H1 (cell line): ENCODE measurements at regions not wholly inside any gene's neighbourhood (a gene's known extent, or its start where the extent isn't known, plus 50 kb on each side); places are given as distances from the start of the nearest gene placed in this dataset.

Experiments
- CTCF ChIA-PET: fragments of 300-600 bp; sonication (Branson Sonifier 250); formaldehyde crosslinking; loops from one replicate; lab custom pipeline; 2021; ENCODE audit not compliant: partially characterized antibody; lab: Charles Lee
- POLR2A ChIA-PET: fragments of 300-600 bp; sonication (Branson Sonifier 250); formaldehyde crosslinking; loops from one replicate; lab custom pipeline; 2021; ENCODE audit warnings: inconsistent platforms; ENCODE audit not compliant: partially characterized antibody; lab: Charles Lee
- DNase-seq, 2 experiments: peaks; one replicate each; pipeline versions ENCODE4 v3.0.0 to v3.0.0-alpha.2; 2010 to 2022; ENCODE audit warnings: low spot score in 2 of 2, low read depth in 1 of 2, mixed read lengths in 1 of 2
- FAIRE-seq: peaks from 2 replicates; lab custom pipeline; 2011; peaks lifted over from hg19 to GRCh38; lab: Jason Lieb, UNC
- H2AFZ ChIP-seq: 2 replicates; pipeline ENCODE4 v1.8.1; 2012; ENCODE audit warnings: low read length, inconsistent platforms
- H2AK5ac ChIP-seq: 2 replicates; pipeline ENCODE4 v1.6.1; 2013; ENCODE audit warnings: low read depth, low read length
- H2BK120ac ChIP-seq: replicated peaks from 2 replicates; pipeline ENCODE3; 2013; ENCODE audit warnings: low read depth, low read length, inconsistent platforms
- H2BK12ac ChIP-seq: 2 replicates; pipeline ENCODE4 v1.6.1; 2013; ENCODE audit warnings: low read depth, low read length
- H2BK15ac ChIP-seq: 2 replicates; pipeline ENCODE4 v1.6.1; 2013; ENCODE audit warnings: low read length
- H2BK20ac ChIP-seq: 2 replicates; pipeline ENCODE4 v1.6.1; 2013; ENCODE audit warnings: low read length
- H2BK5ac ChIP-seq: 2 replicates; pipeline ENCODE4 v1.6.1; 2013; ENCODE audit warnings: low read depth, low read length
- H3K14ac ChIP-seq: 2 replicates; pipeline ENCODE4 v1.6.1; 2013; ENCODE audit warnings: inconsistent platforms; ENCODE audit not compliant: insufficient read length
- H3K18ac ChIP-seq: 2 replicates; pipeline ENCODE4 v1.6.1; 2013; ENCODE audit warnings: low read length; ENCODE audit errors: extremely low read depth
- H3K23ac ChIP-seq: 2 replicates; pipeline ENCODE4 v1.6.1; 2013; ENCODE audit warnings: inconsistent platforms; ENCODE audit not compliant: insufficient read length
- H3K23me2 ChIP-seq: 2 replicates; pipeline ENCODE4 v1.6.1; 2013; ENCODE audit warnings: low read depth, low read length
- H3K27ac ChIP-seq: 2 replicates; pipeline ENCODE4 v1.6.1; 2011; ENCODE audit warnings: low read depth, low read length, inconsistent platforms
- H3K27me3 ChIP-seq, 4 experiments: replicated peaks in 1 of 4; 1 replicate in 1 of 4; 2 replicates in 3 of 4; pipeline versions ENCODE4 v1.6.1 to v1.8.1; 2011 to 2013; ENCODE audit warnings: low read length in 3 of 4, mild to moderate bottlenecking in 3 of 4, inconsistent platforms in 2 of 4, mixed read lengths in 2 of 4, moderate library complexity in 1 of 4; ENCODE audit not compliant: control insufficient read depth in 3 of 4, insufficient read depth in 3 of 4; ENCODE audit errors: extremely low read depth in 1 of 4
- H3K36me3 ChIP-seq, 4 experiments: 2 replicates each; pipeline versions ENCODE4 v1.6.1 to v1.8.1; 2011 to 2013; ENCODE audit warnings: mild to moderate bottlenecking in 4 of 4, low read length in 3 of 4, moderate library complexity in 2 of 4, control low read depth in 1 of 4, inconsistent platforms in 1 of 4; ENCODE audit not compliant: insufficient read depth in 4 of 4, control insufficient read depth in 2 of 4
- H3K4ac ChIP-seq: replicated peaks from 2 replicates; pipeline ENCODE3; 2013; ENCODE audit warnings: low read length, low read depth, mixed read lengths, inconsistent platforms; ENCODE audit not compliant: insufficient read length
- H3K4me1 ChIP-seq, 4 experiments: replicated peaks in 1 of 4; 1 replicate in 1 of 4; 2 replicates in 3 of 4; pipeline versions ENCODE4 v1.6.1 to v1.8.1; 2011 to 2013; ENCODE audit warnings: low read length in 3 of 4, inconsistent platforms in 2 of 4, mixed read lengths in 1 of 4; ENCODE audit not compliant: insufficient read depth in 4 of 4, control insufficient read depth in 3 of 4
- H3K4me2 ChIP-seq, 2 experiments: 2 replicates each; pipeline versions ENCODE4 v1.6.1 to v1.8.1; 2011 to 2013; ENCODE audit warnings: low read depth in 2 of 2, low read length in 2 of 2, control low read depth in 1 of 2, inconsistent platforms in 1 of 2, mild to moderate bottlenecking in 1 of 2; ENCODE audit not compliant: insufficient read depth in 1 of 2
- H3K4me3 ChIP-seq, 4 experiments: fragments of 200-600, 300-600 bp in 1 of 4; sonication (generic), shearing (Covaris generic), sonication (Bioruptor Twin) in 1 of 4; 2 replicates each; pipeline versions ENCODE4 v1.5.1 to v1.8.1; 2011 to 2016; ENCODE audit warnings: low read length in 4 of 4, low read depth in 3 of 4, control low read depth in 2 of 4, inconsistent platforms in 2 of 4, mild to moderate bottlenecking in 2 of 4, mixed read lengths in 1 of 4, moderate library complexity in 1 of 4; ENCODE audit not compliant: insufficient read depth in 2 of 4; ENCODE audit errors: extremely low read depth in 1 of 4
- H3K56ac ChIP-seq: replicated peaks from 2 replicates; pipeline ENCODE3; 2013; ENCODE audit warnings: low read depth, mild to moderate bottlenecking, mixed read lengths, low read length, inconsistent platforms; ENCODE audit not compliant: insufficient read length
- H3K79me1 ChIP-seq: 2 replicates; pipeline ENCODE4 v1.6.1; 2013; ENCODE audit warnings: low read depth, low read length, control low read depth
- H3K79me2 ChIP-seq, 2 experiments: 2 replicates each; pipeline versions ENCODE4 v1.6.1 to v1.8.1; 2012 to 2013; ENCODE audit warnings: low read length in 2 of 2, mild to moderate bottlenecking in 2 of 2, inconsistent platforms in 1 of 2; ENCODE audit not compliant: insufficient read depth in 2 of 2, control insufficient read depth in 1 of 2
- H3K9ac ChIP-seq, 4 experiments: replicated peaks in 1 of 4; 1 replicate in 1 of 4; 2 replicates in 3 of 4; pipeline versions ENCODE4 v1.6.1 to v1.8.1; 2011 to 2013; ENCODE audit warnings: low read depth in 3 of 4, low read length in 3 of 4, control low read depth in 2 of 4, mild to moderate bottlenecking in 2 of 4, moderate library complexity in 2 of 4, inconsistent platforms in 1 of 4; ENCODE audit errors: extremely low read depth in 1 of 4
- H3K9me3 ChIP-seq, 2 experiments: 2 replicates each; pipeline versions ENCODE4 v1.6.1 to v1.8.1; 2012 to 2013; ENCODE audit warnings: mild to moderate bottlenecking in 2 of 2, moderate library complexity in 2 of 2, control low read depth in 1 of 2, inconsistent platforms in 1 of 2, low read depth in 1 of 2, low read length in 1 of 2, mixed read lengths in 1 of 2; ENCODE audit not compliant: insufficient read depth in 2 of 2
- H4K20me1 ChIP-seq, 2 experiments: replicated peaks in 1 of 2; 2 replicates each; pipeline versions ENCODE3 to v1.8.1; 2011 to 2013; ENCODE audit warnings: inconsistent platforms in 2 of 2, low read length in 2 of 2, mild to moderate bottlenecking in 1 of 2; ENCODE audit not compliant: insufficient read depth in 2 of 2, control insufficient read depth in 1 of 2
- H4K5ac ChIP-seq: 2 replicates; pipeline ENCODE4 v1.6.1; 2013; ENCODE audit warnings: low read length, low read depth, mixed read lengths, inconsistent platforms; ENCODE audit not compliant: insufficient read length
- H4K8ac ChIP-seq: 2 replicates; pipeline ENCODE4 v1.8.0; 2013; ENCODE audit warnings: mild to moderate bottlenecking, moderate library complexity, low read length, inconsistent platforms; ENCODE audit not compliant: insufficient read depth; ENCODE audit errors: extremely low read depth
- H4K91ac ChIP-seq: replicated peaks from 2 replicates; pipeline ENCODE3; 2013; ENCODE audit warnings: low read length, mixed read lengths, inconsistent platforms; ENCODE audit not compliant: insufficient read length
- EP300 ChIP-seq, 2 experiments: IDR thresholded peaks; 1 replicate in 1 of 2; 2 replicates in 1 of 2; pipeline ENCODE4 v1.6.1; 2011 to 2012; ENCODE audit warnings: low read depth in 2 of 2, low read length in 2 of 2, mild to moderate bottlenecking in 2 of 2, borderline replicate concordance in 1 of 2, inconsistent platforms in 1 of 2, moderate library complexity in 1 of 2
- GTF2F1 ChIP-seq: IDR thresholded peaks from 2 replicates; pipeline ENCODE4 v1.6.1; 2012; ENCODE audit warnings: low read depth, low read length, improper control_type of control experiment, borderline replicate concordance
- HDAC2 ChIP-seq, 2 experiments: fragments of 300-600 bp in 1 of 2; sonication (generic) in 1 of 2; IDR thresholded peaks; 2 replicates each; pipeline ENCODE4 v1.6.1; 2011 to 2012; ENCODE audit warnings: low read depth in 2 of 2, low read length in 2 of 2, mild to moderate bottlenecking in 2 of 2, moderate library complexity in 2 of 2, borderline replicate concordance in 1 of 2, inconsistent platforms in 1 of 2
- POLR2AphosphoS5 ChIP-seq: IDR thresholded peaks from 2 replicates; pipeline ENCODE4 v1.6.1; 2011; ENCODE audit warnings: low read depth, low read length
- TBP ChIP-seq: IDR thresholded peaks from 2 replicates; pipeline ENCODE4 v1.6.1; 2011; ENCODE audit warnings: low read depth, low read length, improper control_type of control experiment
- ZNF274 ChIP-seq: IDR thresholded peaks from 2 replicates; pipeline ENCODE4 v1.7.0; 2012; ENCODE audit warnings: low read length, borderline replicate concordance; ENCODE audit errors: extremely low read depth
- WGBS, 2 experiments: shearing (Covaris generic) in 1 of 2; methylation state at CpG; one replicate each; pipeline versions ENCODE4 v1.1.6 to v1.1.7; 2013 to 2015; ENCODE audit warnings: low lambda C conversion rate in 2 of 2, mixed read lengths in 2 of 2, inconsistent platforms in 1 of 2, low coverage in 1 of 2, missing lambda C conversion rate in 1 of 2; ENCODE audit not compliant: insufficient replicate concordance in 2 of 2, insufficient coverage in 1 of 2, insufficient read length in 1 of 2; ENCODE audit errors: extremely low coverage in 1 of 2, missing lambda C conversion rate in 1 of 2; 5-methylcytosine and 5-hydroxymethylcytosine counted together

DNA sequence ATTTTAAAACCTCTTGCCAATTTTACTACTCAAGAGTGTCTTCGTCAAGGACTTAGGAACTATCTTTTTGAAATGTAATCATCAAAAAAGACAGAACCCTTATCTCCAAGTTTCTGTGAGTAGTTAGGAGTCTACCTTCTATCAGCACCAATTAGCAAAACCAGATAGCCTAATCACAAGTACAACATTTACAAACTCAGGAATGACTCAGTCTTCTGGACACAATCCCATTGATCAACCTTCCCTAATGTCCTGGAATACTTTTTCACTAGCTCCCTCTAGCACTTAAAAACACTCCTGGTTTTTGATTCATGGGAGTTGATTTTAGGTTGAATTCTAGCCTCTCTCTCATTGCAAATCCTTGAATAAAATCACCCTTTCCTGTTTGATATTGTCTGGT lies 680.7 kb downstream of the PRR16 start:
- Histone ChIP-seq H4K5ac (no peak overlapping the region), H3K4me3 (no peak overlapping the region), H2BK12ac (no peak overlapping the region), H3K18ac (no peak overlapping the region), H3K4me2 (no peak overlapping the region), H3K23me2 (no peaks in the 10 kb centered on the region; the same call in 1 of the 2 replicates), H2BK5ac (no peak overlapping the region), H4K91ac (no peak overlapping the region), H3K79me2 (no peaks in the 10 kb centered on the region), H4K20me1 (no peaks in the 10 kb centered on the region), H3K14ac (no peak overlapping the region), H4K8ac (no peak overlapping the region), H3K27ac (no peak overlapping the region), H2BK20ac (no peak overlapping the region), H3K9me3 (no peaks in the 10 kb centered on the region; a peak in 2 of 4 replicates), H3K27me3 (no peaks in the 10 kb centered on the region), H3K56ac (no peak overlapping the region), H2BK120ac (no peak overlapping the region), H3K4ac (no peak overlapping the region), H2AK5ac (no peak overlapping the region), H3K23ac (no peak overlapping the region), H3K79me1 (no peaks in the 10 kb centered on the region), H3K9ac (no peak overlapping the region), H3K4me1 (no peaks in the 10 kb centered on the region), H3K36me3 (no peaks in the 10 kb centered on the region), H2AFZ (peak overlapping the region; percentile 18; the same call in 1 of the 2 replicates), H2BK15ac (no peak overlapping the region)
- CTCF ChIA-PET: no interaction called here
- 93% methylated on average over 1 of the region's 1 CpG; no CpG with 5 or more reads in 1 of the 2 experiments for WGBS, 2 experiments
- DNase-seq: no peak
- TF ChIP-seq POLR2AphosphoS5: no peak
- no peak for TF ChIP-seq EP300 (IDR thresholded peaks at IDR 0.05; ENCODE audit: borderline replicate concordance in 1 of 2, low read depth in 2 of 2, low read length in 2 of 2)
- no peak for TF ChIP-seq TBP
- no peak for TF ChIP-seq GTF2F1
- TF ChIP-seq HDAC2 (IDR thresholded peaks at IDR 0.05; ENCODE audit: borderline replicate concordance in 1 of 2, low read depth in 2 of 2, low read length in 2 of 2): no peak
- no peak for TF ChIP-seq ZNF274
- FAIRE-seq: no peak
- POLR2A ChIA-PET: no interaction called here
